Stimulated activated CD8-positive, alpha-beta memory T cell treated with anti-CD3 and anti-CD28 coated beads, Interleukin-12 subunit alpha, Interleukin-12 subunit beta, amount 100 ng/mL, for 24 hours (primary cell): ENCODE measurements at regions not wholly inside any gene's neighbourhood (a gene's known extent, or its start where the extent isn't known, plus 50 kb on each side); places are given as distances from the start of the nearest gene placed in this dataset.

Experiments
- DNase-seq: peaks from one replicate; pipeline ENCODE4 v3.0.0-alpha.2; 2020; ENCODE audit errors: extremely low read depth

DNA sequence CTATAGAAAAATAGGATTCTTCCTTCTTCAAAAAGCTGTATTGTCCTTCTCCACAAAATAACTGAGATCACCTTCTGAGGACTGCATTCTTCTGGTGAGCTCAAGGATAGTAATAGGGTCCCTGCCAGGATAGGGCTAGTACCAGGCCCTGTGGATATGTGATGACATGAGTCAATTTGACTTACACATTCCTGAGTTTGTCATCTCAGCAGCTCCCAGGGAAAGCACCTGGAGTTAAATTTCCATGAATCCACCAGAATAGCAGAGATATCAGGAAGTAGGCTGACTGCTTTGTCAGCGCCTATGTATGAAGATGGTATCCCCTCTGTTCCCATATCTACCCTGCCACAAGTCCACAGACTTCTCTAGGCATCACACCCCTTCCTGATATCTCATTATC lies 225.8 kb downstream of the PMP22 start:
- no peak for DNase-seq

DNA sequence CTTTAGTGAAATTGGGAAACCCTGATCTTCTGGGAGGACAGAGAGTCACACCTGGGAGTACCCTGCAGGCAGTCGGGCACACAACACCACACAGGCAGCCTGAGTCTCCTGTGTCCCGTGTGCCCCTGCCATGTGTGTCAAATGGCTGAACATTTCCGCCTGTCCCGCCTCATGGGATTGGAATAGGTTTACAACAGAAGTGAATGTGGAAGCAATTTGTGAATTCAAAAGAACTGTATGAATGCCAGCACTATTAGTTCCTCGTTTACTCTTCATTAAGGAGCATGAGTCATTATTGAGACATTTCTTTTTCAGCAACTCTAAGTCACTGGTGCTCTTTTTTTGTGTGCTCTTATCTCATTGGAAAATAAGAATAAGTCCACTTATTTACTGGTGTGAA lies 226.5 kb downstream of the PMP22 start:
- no peak for DNase-seq

DNA sequence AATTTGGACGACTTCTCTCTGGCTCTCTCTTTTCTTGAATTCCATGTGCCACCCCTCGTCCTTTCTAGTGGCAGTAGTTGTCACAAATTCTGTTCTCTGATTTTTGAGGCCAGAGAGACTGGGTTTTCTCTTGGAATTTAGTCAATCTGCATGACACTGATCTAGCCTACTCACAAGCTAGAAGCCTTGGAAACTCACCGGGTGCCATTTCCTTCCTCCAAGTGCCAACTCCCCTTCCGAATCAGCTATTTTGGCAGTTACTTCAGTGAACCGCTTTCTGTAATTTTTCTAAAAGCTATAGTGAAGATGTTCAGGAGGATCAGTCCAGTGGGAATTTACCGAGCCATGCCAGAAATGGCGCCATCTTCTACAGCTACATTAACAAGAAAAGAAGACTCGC lies 228.9 kb downstream of the PMP22 start:
- no peak for DNase-seq

DNA sequence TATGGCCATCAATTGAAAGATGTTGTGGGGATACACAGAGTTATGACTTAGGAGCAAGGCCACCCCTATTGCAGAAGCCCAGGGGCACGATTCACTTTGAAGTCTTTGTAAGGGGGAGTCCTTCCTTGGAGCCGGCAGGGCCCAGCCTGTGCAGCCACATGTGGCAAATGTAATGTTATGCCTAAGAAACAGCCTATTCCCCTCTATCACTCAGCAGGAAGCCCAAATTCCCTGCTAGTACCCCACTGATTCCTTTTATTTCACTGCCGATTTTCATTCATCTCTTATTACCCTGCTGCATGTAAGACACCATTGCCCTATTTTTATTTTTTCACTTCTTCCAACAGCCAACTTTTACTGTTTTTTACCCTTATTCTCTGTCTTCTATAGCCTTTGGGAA lies 233.2 kb downstream of the PMP22 start:
- DNase-seq, result no peak

DNA sequence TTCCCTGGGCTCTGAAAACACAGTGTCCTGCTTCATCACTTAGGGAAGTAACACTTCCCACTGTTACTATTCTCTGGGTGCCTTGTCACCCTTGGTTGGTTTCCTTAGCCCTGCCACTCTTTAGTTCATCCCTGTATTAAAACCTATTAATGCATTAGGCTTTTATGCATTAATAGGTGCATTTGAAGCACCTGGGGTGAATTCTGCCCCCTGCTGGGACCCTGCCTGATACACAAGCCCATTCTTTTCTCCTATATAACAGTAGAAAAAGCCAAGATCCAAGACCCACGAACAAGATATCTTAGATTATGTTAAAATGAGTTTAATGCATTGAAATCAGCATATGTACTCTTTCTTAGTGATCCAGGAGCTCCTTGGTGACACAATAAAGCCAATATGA lies 235.7 kb downstream of the PMP22 start:
- DNase-seq, result no peak

DNA sequence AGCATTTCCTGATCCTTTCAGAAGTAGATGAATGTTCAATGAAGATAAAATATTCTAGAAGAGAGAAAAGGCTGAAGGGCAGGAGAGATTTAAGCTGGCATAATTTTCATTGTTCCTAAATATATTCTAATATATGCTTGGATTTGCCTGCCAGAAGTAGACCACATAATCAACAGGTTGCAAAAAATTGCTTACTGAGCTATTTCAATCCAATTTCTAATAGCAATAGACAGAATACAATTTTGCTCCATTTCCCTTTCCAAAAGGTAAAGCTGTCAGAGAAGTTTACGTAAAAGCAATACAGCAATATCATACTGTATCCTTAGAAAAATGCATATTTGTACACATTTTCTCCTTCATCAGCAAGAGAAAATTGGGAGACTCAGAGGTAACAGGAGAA lies 237.3 kb downstream of the PMP22 start:
- no peak for DNase-seq

DNA sequence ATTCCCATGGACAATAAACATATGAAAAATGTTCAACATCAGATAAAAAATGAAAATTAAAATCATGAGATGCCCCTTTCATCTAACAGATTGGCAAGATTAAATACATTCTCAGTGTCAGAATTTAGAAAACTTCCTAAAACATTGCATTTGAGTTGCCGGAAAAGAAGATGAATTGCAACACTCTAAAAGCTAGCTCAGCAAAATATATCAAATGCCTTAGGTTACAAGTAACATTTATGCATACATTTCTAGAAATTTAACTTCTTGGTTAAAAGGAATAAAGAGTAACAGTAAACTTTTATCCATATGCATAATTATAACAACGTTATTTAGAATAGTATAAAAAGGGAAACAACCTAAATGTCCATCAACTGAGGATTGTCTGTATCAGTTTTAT lies 239.0 kb downstream of the PMP22 start:
- DNase-seq, result no peak

DNA sequence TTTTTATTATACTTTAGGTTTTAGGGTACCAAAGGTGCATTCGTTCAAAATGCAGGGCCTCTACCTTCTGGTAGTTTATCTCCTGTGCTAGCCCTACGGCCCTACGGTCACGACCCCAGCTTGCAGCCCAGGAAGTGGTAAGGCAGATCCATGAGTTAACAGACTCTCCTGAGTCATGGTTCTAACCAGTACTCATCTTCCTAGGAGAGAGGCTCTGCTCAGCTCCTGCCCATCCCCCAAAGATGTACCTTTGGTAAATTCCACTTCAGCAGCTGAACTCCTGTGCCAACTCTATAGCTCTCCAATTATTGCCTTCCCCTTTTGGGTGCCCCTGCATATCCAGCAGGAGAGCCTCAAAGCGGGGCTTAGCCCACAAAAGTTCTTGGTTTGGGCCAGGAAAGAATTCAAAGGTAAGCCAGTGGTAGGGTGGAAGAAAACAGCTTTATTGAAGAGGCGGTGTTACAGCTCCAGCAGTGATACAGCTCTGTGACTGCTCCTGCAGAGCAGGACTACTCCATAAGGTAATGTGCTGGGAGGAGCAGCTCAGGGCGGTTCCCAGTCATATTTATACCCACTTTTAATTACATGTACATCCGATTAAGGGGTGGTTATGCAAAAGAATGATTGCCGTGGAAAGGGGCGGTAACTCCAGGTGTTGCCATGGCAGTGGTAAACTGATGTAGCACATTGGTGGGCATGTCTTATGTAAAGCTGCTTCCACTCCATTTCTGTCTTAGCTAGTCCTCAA lies 241.4 kb downstream of the PMP22 start:
- no peak for DNase-seq

DNA sequence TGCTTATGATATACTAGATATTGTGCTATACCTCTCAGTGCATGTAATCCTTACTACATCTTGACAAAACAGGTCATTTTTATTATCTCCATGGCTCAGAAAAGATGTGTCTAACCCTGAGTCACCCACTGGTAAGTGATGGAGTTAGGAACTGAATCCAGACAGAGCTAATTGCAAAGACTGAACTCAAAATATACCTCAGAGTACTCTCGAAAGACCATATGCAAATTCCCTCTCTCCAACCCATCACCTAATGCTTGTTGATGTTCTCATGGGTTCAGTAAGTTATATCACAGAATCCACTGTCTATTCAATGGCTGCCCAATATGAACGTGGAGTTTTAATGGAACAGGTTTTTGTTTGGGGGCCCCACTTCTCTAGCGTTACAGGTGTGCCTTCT lies 246.0 kb downstream of the PMP22 start:
- DNase-seq, result no peak

DNA sequence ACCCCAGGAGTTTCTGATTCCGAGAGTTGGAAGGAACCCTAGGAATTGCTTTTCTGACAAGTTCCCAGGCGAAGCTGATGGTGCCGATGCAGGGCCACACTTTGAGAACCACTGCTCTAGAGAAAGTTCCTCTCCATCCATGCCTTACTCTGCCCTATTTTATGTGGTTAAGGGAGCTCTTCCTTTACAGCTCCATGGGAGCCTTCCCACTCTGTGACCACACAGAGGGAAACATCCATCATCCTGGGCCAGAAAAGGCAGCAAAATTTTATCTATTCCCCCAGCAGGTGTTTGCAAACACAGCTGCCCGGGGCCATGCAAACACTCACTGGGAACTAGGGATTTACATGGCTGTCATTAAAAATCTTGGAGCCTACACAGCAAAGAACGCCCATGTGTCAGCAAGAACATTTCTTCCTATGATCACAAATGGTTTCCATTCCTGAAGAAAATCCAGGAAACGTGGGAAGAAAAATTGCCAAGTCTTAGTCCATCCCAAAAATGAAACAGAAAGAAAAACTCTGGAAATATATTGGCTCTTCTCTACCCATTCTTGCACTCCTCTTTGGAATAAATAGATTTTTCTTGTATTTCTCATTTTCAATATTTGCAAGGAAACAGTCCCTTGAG lies 252.7 kb downstream of the PMP22 start:
- no peak for DNase-seq

DNA sequence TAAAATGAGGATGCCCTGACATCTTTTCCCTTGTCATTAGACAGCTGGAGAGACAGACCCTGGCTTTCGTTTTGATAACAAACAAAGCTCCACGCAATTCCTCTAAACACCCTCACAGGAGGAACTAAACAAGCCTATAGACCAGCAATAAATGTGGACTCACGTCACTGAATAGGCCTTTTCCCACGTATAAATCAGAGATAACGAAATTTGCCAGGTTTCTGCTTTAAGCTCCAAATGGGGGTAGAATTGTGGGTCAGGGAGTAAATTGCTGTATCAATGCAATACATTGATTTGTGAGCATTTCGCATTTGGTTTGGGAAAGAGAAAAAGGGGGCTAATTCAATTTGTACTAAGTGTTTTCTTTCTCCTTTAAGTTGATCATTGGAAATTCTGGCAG lies 256.0 kb downstream of the PMP22 start:
- DNase-seq, result no peak

DNA sequence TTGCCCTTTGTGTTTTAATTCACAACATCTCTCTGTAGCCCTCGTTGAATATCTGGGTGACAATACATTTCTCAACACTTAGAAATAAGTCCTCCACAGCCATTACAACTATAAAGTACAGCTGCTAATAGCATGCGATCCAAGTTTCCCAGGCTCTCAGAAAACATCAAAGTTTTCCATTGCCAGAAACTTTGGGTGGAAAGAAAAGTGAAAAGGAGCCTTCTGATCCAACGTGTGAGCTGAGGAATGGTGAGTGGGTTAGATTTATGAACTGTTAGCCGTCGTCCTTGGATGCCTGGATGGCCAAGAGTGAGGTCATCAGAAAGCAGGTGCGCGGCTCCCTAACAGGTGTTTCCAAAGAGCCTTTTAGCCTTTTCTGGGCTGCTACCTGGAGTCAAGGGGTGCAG lies 258.0 kb downstream of the PMP22 start:
- no peak for DNase-seq

DNA sequence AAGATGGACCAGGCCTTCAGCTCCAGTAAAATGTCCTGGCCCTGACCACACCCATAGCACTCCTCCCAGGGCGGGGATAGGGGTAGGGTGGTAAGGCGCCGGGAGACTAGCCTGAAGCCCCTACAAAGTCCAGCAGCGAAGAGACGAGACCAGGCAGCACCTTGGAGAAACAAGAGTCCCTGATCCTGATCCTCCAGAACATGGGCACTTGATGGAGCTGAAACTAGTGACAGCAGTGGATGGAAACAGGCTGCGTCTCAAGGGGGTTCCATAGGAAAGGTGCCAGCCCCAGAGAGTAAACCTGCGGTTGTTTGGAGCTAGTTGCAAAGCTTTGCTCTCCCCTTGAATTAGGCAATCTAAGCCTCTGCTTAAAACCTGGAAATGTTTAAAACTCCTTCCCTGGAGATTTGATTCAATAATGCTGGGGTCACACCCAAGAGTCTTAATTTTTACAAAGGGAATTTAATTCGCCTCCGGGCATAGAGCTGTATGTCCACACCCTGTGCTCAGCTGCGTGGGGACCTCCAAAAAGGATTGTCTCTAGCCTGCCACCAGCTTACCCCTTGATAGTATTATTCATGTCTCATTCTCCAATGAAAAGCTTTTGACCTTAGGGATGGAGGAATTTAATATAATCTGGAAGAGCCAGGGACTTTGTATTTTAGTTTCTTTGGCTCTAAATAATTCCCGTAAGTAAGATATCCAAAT lies 258.6 kb downstream of the PMP22 start:
- DNase-seq, result no peak

DNA sequence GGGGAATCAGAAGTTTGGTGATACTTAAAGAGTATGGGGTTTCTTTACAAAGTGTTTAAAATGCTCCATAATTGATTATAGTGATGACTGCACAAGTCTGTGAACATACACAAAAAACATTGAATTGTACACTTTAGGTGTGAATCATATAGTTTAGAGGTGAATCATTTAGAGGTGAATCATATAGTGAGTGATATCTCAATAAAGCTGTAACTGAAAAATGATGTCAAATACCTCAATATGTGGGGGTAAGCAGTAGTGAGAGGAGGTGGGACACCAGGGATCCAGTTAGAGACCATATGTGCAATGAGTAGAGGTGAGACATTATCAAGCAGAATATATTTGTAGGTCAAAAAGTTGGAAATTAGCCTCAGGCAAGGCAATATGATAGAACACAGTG lies 264.5 kb downstream of the PMP22 start:
- DNase-seq, result no peak

DNA sequence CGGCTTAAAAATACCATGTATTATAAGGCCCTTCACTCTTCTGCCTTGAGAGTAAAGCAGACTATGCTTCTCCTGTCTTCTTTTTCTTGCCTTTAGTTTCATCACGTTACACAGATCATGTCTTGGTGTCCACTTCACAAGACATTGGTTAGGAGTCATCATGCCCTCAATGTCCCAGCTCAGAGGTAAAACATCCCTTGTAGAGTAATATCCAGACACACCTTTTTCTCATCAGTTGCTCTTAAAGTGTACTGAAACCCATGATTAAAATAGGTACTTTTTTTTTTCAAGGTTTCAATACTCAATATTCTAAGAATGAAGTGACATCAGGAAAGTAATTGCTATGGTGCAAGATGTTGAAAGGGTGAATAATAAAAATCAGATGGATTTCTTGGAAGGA lies 267.8 kb downstream of the PMP22 start:
- no peak for DNase-seq

DNA sequence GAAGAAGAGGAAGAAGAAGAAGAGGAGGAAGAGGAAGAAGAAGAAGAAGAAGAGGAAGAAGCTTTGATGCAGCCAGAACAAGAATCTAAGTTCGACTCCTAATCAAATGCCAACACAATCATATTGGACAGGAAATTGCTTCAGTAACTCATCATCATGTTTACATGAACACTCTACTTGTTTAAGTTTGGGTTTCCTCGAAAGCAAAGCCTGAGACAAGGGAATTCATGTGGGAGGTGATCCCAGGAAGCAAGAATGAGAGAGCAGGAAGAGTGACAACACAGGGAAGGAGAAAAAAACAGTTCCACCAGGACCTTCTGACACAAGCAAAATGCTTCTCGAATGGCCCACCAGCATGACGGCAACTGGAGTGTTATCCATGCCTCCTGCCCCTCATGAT lies 279.0 kb downstream of the PMP22 start:
- no peak for DNase-seq

DNA sequence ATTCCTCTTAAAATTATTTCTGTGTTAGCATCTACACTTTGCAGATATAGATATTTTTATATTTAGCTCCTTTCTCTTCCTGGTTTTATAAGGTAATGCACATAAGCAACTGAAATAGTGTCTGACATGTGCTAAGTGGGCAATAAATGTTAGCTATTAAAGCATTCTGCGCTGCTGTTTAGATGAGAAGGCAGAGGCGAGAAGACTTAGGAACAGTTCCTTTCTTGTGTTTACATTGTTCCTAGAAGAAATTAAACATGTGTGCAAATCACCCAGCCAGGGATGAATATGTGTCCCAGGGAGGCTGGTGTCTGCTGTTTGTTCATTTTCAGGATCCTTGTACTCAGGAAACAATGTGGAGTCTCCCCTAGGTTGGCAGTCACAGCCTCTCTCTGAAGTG lies 292.3 kb downstream of the PMP22 start:
- DNase-seq, result no peak

DNA sequence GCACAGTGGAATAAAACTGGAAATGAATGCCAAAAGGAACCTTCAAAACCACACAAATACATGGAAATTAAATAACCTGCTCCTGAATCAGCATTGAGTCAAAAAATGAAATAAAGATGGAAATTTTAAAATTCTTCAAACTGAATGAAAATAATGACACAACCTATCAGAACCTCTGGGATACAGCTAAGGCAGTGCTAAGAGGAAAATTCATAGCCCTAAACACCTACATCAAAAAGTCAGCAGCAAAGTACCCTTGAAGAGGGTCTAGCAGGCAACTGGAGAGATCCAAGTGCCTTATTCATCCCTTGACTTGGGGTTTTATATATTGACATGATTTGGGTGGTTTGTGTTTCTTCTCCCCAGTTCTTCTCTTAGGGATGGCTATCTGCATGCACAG lies 294.1 kb downstream of the PMP22 start:
- DNase-seq, result no peak

DNA sequence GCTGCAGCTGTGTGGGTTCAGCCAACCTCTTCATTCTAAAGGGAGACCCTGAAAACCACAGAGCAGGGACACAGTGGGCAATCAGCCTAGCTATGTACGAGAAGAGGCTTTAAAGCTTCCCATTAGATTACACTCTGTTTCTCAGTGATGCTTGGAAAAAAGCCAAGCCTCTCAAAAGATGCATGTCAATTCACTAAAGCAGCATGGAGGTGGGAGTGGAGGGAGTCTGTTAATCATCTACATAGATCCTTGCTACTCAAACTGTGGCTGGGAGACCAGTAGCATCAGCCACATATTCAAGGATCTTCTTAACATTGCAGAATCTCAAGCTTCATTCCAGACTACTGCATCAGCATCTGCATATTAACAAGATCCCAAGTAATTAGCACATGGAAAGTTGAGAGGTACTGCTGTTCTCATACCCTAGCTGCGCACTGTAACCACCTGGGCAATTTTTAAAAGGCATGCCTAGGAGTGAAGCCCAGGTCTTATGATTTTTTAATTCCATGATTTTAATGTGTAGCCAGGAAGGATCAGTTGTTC lies 305.9 kb downstream of the PMP22 start:
- no peak for DNase-seq

DNA sequence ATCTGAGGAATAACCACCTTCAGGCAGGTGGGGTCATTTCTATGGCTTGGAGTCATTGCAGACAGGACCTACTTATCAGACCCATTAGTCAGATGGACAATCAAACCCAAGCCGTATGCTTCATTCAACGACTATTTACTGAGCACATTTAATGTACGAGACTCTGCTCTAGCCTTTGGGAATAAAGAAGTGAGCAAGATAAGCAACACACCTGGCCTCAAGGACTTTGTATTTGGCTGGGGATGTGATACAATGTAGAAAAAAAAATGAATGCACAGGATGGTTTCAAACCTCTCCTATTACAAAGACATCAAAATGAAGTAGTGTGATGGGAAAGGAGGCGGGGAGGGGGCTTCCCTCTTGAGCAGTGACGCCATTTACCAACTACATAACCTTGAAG lies 311.7 kb downstream of the PMP22 start:
- DNase-seq, result no peak

DNA sequence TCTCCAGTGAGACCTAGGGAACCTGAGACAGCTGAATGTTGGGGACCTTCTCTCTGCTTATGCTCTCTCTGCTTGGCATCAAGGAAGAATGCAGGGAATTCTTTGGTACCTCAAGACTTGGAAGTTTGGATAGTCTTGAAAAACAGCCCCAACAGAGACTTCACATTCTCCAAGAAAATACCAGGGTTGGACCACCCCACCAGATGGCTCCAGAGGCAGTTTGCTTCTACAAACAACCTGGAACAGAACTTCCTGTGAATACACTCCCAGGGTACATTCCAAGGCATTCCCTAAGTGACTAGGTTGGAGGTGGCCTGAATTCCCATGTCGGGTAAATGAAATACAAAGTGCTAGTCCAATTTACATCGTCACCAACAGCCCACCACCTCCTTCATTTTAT lies 314.4 kb downstream of the PMP22 start:
- no peak for DNase-seq

DNA sequence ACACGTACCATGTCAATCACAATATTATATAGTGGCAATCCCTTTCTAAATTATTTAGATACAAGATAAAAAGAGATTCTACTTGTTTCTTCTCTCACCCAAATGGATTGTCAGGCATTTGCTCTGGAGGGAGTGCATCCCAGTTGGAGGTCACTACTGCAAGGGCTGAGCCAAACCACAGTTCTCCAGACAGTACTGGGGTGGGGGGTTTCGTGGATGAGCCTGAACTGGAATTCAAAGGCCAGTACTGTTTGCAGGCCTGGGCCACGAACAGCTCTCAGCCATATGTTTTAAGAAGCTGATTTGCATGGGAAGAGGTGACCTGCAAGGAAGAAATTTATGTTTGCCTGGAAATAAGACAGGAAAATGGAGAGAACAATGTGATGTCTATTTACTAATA lies 314.9 kb downstream of the PMP22 start:
- no peak for DNase-seq

DNA sequence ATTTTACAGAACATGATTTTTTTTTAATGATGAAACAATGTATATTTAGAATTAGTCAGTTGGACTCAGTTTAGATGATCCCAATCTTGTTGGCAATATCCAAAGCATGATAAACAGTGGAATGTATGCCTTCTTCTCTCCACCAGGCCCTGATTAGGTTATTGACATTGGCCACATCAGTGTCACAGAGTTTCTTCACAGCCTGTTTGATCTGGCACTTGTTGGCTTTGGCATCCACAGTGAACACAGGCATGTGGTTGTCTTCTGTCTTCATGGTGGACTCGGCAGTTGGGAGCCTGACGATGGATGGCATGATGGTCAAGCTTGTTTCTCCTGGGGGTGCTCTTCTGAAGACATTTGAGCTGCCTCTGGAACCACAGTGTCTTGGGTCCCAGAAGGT lies 317.5 kb downstream of the PMP22 start:
- no peak for DNase-seq
